HG03025 (cell line): ENCODE measurements at regions not wholly inside any gene's neighbourhood (a gene's known extent, or its start where the extent isn't known, plus 50 kb on each side); places are given as distances from the start of the nearest gene placed in this dataset.
A peak's percentile ranks its signal among the peaks of the same experiment; 100 is the strongest.

ENCODE experiments used
- ATAC-seq: cut with Tn5 transposase; IDR thresholded peaks from one replicate; pipeline ENCODE4 v1.9.1; 2021; ENCODE audit warnings: mild to moderate bottlenecking, moderate library complexity; ENCODE audit not compliant: unreplicated experiment, low FRiP score

DNA sequence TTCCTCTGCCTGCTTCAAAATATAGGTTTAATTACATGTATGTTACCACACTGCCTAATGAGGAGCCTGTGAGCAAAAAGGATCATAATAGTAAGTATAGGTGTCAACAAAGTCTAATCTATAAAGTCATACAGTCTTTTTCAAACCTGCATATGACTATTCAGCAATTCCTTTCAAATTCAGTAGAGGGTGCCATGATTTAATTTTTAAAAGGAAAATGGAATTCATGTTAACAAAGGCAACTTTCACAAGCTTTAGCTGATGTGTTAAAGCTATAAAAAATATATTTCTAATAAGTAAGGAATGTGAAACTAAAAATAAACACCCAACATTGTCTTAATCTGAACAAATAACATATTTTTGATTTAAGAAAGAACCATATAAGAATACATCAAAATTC is 52.1 kb downstream of the MPP7 start:
- ATAC-seq: no peak

DNA sequence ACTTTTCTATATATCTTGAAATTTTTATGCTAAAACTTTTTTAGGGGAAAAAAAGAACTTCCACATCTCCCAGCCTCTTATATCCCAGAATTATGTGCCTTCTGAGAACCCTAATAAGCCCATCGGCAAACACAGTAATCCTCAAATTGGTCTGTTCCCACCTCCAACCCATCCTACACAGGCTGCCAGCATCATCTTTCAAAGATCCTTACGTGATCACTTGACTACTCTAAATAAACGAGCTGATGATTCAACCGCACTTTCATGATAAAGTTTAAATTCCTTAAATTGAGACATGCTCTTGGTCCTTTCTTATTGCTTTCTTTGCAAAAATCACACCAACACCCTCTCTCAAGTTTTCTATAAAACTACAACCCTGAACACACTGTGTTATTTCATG is 52.5 kb downstream of the MPP7 start:
- ATAC-seq: no peak

DNA sequence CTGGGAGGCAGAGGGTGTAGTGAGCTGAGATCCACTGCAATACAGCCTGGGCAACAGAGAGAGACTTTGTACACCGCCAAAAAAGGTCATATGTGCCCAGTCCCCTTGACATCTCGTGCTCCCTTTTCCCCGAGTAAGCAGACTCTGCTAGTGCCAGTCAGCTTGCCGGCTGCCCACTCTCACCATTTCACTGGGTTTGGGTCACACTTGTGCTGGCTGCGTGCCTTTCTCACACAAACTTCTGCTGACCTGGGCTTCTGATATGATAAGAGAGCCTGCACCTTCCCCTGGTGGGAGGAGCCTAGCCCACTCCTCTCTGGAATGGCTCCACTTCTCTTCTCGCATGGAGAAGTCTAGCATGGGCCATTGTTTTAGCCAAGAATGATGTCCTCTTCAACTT is 53.4 kb downstream of the MPP7 start:
- no peak for ATAC-seq

DNA sequence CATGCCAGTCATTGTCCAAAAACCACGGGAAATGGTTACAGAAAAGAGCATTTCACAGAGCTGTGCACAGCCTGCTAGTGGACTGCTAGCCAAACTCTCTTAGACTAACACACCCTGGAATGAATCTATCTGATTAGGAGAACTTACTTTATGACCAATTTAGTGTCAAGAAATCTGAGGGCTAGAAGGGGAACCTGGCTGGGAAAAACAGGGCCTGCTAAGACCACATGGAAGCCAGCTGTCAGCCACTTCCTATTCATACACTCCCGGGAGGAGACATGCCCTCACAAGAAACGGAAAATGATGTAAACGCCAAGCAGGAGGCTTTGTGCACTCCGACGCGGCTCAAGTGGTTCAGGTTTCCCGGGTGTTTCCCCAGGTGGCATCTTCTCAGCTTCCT is 54.8 kb downstream of the MPP7 start:
- ATAC-seq: no peak

DNA sequence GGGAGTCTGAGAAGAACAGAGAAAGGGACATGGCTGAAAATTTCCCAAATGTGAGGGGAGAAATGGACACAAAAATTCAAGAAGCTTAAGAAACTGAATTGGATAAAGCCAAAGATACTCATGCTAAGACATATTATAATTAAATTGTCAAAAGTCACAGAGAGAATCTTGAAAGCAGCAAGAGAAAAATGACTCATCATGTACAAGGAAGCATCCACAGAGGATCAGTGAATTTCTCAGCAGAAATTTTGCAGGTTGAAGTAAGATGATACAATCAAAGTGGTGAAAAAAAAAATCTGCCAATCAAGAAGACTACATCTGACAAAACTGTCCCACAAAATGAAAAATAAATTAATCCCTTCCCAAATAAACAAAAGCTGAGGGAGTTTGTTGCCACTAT is 56.8 kb downstream of the MPP7 start:
- no peak for ATAC-seq

DNA sequence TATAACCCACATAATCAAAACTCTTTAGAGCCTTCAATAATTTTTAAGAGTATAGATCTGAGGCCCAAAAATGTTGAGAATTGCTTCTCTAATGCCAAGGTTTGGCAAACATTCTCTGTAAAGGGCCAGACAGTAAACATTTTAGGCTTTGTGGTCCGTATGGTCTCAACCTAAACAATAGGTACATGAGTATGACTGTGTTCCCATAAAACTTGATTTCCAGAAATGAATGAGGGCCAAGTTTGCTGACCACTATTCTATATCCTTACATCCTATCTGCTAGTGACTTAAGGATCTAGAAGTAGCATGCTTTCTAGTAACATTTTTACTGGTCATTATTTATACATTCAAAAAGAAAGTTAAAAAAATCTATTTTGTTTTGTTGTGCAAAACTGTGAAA is 58.9 kb downstream of the MPP7 start:
- no peak for ATAC-seq

DNA sequence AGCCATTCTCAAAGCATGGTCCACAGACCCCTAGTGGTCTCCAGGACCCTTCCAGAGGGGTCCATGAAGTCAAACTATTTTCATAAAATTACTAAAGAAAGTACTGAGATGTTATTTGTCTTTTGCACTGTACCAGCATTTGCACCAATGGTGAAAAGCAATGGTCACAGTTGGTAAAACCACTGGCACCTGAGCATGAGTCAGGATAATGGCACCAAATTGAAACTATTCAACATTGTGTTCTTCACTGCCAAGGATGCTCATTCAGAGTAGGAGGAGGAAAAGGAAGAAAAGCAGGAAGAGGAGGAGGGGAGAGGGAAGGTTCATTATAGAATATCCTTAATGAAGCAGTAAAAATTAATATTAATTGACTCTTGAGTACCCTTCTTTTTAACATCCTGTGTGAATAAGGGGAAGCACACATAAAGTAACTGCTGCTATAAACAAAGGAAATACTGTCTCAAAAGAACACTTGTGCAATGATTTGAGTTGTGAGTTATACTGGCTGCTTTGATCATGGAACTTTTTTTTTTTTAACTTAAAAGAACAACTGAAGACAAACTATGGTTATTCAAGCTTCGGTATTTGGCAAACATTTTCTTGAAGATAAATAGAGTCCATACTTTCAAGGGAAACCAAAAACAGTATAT is 60.2 kb downstream of the MPP7 start:
- no peak for ATAC-seq

DNA sequence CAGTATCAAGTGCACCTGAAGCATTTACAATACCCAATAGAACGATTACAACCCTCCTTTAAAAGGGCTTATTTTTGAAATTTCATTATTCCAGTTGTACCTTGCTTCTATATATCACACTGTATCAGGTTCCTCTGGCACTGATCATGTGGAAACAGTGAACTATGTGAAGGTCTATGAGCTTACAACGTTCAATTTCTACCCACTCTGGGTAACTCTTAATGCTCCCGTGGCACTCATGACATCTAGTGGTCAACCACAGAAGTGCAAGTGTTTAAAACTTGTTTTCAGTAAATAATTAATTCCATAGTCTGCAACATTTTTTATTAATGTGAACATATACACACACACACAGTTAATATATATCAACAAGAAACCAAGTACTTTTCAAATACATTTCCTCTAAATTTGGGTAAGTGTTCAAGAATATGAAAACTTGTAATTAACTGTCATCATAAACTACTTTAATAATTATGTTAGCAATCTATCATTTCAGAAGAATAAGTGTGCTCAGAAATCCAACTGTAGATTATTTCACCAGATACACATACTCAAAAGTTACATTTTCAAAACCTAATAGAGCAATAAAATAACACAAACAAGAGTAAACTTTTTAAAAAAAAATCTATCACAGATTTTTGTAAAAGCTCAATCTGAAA is 61.0 kb downstream of the MPP7 start:
- peak; percentile 63 for ATAC-seq

DNA sequence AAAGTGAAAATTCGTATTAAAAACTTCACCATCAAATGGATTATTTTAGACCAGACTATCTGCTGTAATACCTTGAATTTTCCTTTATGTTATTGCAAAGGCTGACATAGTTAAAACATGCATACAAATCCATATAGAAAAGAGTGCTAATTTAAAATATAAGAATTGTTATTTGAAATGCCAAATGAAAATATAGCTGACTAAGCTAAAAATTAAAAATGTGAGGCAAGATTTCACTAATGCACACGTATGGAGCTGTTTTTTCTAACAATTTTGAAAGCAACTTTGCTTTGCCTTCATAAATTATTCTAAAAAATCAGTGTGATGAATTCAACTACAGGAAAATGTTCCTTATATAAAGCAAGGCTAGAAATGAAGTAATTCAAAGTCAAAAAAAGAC is 62.5 kb downstream of the MPP7 start:
- no peak for ATAC-seq

DNA sequence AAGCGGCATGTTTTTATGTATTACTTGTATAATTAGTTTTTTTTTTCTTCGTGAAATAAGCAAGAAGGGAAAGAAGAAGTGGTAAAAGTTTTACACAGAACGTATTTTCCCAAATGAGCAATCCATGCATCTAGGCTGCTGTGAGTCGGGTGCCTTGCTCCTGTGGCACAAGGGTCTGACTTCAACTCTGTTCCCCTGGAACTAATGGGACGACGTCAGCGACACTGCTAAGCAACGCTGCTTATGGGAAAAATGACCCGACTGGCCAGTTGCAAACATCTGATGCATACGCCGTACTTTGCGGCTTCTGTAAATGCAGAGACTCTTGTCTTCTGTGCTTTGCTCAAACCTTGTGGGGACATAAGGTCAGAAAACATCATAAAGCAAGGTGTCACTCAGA is 66.3 kb downstream of the MPP7 start:
- no peak for ATAC-seq

DNA sequence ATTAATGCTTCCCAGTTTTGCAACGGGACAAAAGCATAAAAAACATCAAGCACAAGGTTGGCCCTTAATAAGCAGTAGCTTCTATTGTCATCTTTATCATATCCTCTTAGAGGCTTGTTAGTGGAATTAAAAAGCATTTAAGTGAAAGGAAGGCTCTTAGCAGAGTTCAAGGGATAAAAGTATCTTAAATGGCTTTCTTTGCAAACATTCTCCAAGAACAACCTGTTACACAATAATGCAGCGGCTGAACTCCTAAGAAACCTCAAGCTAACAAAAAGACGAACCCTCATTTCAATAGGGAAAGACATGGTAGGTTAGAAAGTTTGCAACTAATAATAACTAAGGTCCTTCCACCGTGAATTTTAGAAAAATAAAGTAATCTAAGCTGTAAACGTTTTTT is 82.1 kb downstream of the MPP7 start:
- no peak for ATAC-seq

DNA sequence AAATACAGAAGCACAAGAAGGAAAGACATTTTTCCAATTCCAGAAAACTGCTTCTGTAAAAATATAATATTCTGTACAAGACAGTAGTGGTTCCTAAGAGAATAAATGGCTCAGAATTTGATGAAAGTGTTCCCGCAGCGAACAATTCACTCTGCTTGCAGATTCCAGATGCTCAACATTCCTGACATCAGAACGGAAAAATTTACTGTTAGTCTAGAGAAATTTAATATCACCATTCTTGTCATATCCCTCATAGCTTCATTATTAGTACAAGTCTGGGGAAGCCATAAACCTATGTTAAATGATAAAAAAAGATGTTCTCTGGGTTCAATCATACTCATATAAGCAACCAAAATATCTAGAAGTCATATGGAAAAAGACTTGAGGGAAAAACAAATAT is 83.6 kb downstream of the MPP7 start:
- no peak for ATAC-seq

DNA sequence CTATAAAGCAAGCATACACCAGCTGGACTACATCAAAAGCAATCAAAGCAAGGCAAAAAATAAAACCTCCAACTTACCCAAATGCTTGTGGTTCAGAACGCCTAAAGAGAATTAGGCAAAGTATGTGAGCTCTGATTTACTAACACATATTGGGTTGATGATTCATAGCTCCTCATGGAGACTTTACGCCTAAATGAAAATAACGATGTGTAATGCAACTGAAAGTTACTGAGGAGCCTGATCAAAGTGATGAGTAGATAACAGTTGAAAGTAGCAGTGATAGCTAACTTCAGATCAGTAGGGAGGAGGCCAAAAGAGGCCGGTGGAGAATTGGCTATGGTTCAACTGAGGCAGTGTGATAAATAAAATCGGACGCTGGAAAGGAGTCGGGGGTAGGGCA is 85.0 kb downstream of the MPP7 start:
- ATAC-seq: no peak

DNA sequence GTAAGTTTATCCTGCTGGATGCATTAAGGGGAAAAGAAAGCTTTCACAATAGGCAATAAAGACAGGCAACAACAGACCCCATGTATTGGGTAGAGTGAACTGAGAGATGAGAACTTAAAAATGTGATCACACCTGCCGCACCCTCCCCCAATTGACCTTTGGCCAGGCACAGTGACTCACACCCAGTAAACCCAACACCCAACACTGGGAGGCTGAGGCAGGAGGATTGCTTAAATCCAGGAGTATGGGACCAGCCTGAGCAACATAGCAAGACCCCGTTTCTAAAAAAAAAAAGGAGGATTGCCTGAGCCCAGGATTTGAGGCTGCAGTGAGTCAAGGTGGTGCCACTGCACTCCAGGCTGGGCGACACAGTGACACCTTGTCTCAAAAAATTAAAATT is 86.9 kb downstream of the MPP7 start:
- ATAC-seq: no peak

DNA sequence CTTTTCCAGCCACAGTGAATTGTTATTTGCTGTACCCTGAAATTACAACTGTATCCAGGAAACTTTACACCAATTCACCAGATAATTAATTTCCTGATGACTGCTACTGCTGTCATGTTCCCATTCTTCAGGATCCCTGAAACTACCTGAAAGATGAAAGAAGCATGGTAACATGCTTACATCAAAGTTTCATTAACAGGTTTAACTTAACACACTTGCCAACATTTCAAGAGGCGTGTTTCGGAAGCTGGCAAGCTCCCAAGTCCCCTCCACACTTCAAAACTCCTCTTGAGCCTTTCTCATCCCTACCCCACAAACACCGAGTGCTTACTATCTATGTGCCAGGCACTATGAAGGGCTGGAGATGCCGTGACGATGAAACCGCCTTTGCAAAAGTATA is 88.6 kb downstream of the MPP7 start:
- ATAC-seq: no peak

DNA sequence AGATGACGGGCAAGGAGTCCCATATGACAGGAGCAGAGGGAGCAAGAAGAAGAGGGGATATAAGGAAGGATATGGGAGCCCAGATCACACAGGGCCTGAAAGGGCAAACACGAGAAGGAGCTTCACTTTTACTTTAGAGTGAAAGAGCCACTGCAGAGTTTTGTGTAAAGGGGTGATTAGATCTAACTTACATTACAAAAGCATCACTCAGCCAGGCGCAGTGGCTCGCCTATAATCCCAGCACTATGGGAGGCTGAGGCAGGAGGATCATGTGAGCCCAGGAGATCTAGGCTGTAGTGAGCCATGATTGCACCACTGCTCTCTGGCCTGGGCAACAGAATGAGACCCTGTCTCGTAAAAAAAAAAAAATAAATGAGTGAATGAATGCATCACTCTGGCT is 91.1 kb downstream of the MPP7 start:
- ATAC-seq: no peak

DNA sequence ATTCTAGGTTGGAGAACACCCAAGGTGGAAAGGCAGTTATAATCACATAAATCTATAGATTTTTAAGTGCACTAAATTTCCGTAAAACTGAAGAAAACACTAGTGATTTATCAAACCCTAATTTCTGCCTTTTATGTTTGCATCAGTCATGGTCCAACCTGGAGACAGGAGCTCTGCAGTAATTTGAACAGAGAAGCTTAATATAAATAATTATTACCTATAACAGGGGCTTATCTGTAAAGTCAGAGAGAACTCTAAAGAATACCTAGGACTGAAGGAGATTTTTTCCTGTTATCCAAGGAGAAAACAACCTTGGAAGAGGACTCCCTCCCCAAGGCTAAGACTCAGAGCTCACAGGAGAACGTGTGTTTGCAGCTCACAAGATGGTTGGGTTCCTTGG is 95.1 kb downstream of the MPP7 start:
- ATAC-seq: no peak

DNA sequence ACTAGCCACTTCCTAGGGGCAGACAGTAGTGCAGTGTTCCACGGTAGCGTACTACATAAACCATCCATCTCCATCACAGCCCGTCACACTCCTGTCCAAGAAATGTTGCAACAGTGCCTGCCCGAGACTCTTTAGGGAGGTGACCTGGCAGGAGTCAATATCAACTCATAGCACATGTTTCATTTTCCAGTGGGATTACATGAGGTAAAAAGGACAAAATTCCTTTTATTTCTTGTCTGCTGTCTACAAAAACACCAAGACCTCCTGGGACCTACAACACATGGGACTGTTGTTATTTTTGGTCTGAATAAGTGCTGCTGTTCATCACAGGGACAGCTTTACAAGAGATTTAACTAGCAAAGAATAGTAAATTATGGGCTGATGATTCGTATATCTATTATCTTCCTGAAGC is 99.9 kb downstream of the MPP7 start:
- ATAC-seq: no peak

DNA sequence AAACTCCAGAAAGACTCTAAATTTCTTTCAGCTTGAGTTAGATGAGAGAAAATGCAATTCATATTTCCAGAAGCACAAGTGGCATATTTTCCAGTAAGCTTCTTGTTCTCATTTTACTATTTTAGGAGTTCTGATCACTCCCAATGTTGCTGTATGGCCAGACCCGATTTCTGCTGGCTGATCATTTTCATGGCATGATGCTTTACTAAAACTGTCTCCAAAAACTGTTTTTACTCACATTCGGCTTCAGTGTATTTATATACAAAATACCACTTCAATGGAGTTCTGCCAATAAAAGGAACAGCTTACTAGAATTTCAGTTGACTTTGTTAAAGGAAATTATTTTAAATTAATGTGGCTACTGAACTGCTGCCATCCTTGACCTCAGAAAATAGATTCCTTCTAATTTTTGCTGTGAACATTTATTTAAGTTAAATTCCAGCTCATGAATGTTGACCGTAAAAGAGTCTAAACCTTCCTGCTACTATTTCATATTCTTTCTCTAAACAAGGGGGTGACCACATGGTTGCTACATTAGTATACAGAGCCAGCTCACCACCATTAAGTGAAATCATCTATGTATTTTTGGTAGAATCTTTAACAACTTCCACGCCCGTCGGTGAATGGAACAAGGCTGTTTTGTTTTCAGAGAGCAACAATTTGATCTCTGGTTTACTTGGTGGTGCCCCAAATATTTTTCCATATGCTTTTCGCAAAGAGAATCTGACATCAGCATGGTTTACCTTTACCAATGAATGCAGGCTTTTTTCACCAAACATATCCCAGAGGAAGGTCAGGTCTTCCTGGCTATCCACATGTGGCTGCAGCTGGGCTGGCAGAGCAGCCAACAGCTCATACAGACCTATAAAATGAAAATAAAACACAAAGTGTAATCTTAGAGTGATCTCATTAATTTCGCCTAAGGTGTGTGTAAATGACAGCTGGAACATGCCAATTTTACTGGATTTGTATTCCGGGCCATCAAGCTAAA is 101.2 kb downstream of the MPP7 start:
- no peak for ATAC-seq

DNA sequence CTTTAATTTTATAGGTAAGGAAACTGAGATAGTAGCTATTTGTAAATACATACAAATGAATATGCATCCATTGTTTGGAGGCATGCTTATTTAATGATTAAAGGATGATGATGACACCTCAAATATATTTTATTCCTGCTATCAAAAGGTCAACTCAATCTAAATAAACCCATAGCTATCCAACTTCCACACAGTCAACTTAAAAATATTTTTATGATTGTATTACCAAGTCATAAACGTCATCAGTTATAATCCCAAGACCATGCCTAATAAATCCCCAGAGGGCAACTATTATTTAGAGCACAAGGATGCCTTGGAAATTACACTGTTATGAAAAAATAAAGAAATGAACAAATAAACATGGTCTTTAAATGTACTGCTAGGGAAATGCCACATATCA is 102.1 kb downstream of the MPP7 start:
- ATAC-seq: no peak

DNA sequence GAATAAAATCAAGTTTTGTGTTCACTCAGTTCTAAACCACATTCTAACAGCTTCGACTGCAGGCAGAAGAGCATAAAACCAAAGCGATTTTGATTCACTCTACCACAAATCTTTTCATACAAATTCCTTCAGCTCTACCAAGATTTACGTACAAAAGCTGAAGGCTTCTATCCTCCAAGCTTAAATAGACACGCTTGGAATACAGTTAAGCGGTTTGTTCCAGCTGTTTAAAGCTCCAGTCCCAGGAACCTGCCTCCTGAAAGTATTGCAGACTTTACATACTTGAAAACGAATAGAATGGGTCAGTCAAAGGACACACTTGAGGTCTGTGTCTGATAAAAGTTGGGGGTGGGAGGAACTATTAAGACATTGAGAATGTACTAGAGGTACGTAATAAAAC is 102.9 kb downstream of the MPP7 start:
- ATAC-seq: no peak

DNA sequence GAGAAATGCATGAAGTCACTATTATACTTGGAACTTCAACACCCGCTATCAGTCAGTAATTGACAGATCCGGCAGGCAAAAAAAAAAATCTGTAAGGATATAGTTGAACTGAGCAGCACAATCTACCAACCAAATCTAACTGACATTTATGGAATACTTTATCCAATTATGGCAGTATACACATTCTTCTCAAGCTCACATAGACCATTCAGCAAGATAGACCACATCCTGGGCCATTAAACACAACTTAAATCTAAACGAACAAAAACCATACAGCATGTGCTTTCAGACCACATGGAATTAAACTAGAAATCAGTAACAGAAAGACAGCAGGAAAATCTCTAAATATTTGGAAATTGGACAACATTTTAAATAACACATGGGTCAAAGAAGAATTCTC is 112.7 kb downstream of the MPP7 start:
- no peak for ATAC-seq
